ENCODE measurements at regions not wholly inside any gene's neighbourhood (a gene's known extent, or its start where the extent isn't known, plus 50 kb on each side); places are given as distances from the start of the nearest gene placed in this dataset.

DNA sequence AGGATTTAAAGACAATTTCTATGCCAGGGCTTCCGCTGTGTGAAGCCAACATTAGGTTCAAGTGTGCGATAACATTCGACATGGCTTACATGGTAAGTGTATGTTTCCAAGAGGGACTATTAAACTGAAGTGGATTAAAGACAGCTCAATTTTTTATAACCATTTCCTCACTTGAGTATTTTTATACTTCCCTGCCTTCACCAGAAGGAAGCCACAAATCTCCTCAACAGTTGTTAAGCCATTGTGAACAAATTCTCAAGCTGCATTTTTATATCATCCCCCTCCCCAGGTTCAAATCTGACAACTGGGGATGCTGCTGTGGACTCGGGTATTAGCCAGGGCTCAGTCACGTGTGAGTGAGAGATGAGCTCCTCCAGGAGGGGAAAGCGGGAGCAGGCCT is 116.3 kb downstream of the RHOU start:
- H3K9me3 ChIP-seq (ENCODE audit: insufficient read depth, low read depth, low read length) = peaks cover 7% of the 10 kb centered on the region
- no peaks in the 10 kb centered on the region for H3K27me3 ChIP-seq (ENCODE audit: insufficient read depth, low read length)
- H3K27ac ChIP-seq (ENCODE audit: low read length) = no peak overlapping the region
- H3K4me3 ChIP-seq (ENCODE audit: low read length) = no peak overlapping the region
- no peaks in the 10 kb centered on the region for H3K36me3 ChIP-seq (ENCODE audit: insufficient read depth, low read depth, low read length)
- H3K9ac ChIP-seq (ENCODE audit: low read depth, low read length) = no peak overlapping the region
- H3K4me1 ChIP-seq (ENCODE audit: insufficient read depth, low read length) = peaks cover 22% of the 10 kb centered on the region

DNA sequence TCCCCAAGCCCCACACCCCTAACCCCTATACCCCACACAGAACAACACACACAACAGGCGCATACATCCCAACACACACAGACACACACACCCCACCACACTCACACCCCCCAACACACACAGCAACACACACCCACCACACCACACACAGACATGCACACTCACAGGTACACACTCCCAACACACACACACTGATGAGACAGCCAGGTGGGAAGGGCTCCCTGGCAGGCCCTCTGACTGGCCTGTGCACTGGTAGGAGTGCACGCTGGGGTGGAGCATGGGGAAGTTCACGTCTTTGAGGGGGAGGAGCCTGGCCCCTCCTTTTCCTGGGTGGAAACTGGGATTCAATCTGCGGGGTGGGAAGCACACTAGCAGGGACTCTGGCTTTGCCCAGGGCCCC is 116.7 kb downstream of the RHOU start:
- no peak overlapping the region for H3K4me3 ChIP-seq (ENCODE audit: low read length)
- no peak overlapping the region for H3K9ac ChIP-seq (ENCODE audit: low read depth, low read length)
- no peaks in the 10 kb centered on the region for H3K27me3 ChIP-seq (ENCODE audit: insufficient read depth, low read length)
- H3K9me3 ChIP-seq (ENCODE audit: insufficient read depth, low read depth, low read length) = peaks cover 7% of the 10 kb centered on the region
- H3K36me3 ChIP-seq (ENCODE audit: insufficient read depth, low read depth, low read length) = no peaks in the 10 kb centered on the region
- peaks cover 22% of the 10 kb centered on the region for H3K4me1 ChIP-seq (ENCODE audit: insufficient read depth, low read length)
- no peak overlapping the region for H3K27ac ChIP-seq (ENCODE audit: low read length)

DNA sequence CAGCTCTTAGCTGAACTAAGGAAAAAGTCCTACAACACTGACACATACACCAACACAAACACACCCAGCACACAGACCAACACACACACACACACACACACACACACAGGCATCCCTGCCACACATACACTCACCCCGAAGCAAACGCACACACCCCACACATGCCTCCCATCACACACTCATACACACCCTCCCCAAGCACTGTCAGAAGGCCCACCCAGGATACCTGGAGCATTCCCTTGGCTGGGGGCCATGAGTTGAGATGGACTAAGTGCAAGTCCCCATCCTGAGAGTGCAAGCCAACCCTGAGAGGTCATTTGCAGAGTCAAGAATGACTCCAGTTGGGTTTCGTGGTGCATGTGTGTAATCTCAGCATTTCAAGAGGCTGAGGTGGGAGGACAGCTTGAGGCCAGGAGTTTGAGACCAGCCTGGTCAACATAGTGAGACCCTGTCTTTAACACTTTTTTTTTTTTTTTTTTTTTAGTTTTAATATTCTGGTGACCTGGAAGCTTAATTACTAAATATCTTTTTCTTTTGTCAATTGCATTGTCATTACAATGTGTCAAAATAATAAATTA is 117.3 kb downstream of the RHOU start:
- H3K27me3 ChIP-seq (ENCODE audit: insufficient read depth, low read length) = no peaks in the 10 kb centered on the region
- H3K27ac ChIP-seq (ENCODE audit: low read length) = no peak overlapping the region
- no peak overlapping the region for H3K9ac ChIP-seq (ENCODE audit: low read depth, low read length)
- no peak overlapping the region for H3K4me3 ChIP-seq (ENCODE audit: low read length)
- no peaks in the 10 kb centered on the region for H3K36me3 ChIP-seq (ENCODE audit: insufficient read depth, low read depth, low read length)
- peaks cover 7% of the 10 kb centered on the region for H3K9me3 ChIP-seq (ENCODE audit: insufficient read depth, low read depth, low read length)
- peaks cover 22% of the 10 kb centered on the region for H3K4me1 ChIP-seq (ENCODE audit: insufficient read depth, low read length)

DNA sequence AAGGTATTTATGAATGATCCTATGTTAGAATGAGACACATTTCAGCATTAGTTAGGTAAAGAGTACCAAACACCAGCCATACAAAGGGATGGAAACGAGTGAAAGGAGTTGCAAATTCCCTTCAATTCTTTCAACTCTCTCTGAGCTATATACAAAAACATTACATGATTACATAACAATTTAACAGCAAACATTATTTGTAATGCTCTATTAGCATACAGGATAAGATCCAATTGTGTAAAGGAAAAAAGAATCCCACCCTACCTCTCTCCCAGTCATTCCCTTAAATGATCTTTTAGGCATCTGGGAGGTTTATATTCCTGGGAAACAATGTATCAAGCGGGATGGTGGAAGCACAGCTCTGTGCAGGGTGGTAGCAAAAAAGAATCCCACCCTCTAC is 117.9 kb downstream of the RHOU start:
- Histone ChIP-seq H3K4me3 (ENCODE audit: low read length) (peak overlapping the region; percentile 34; the same call in 1 of the 2 replicates), H3K9me3 (ENCODE audit: insufficient read depth, low read depth, low read length) (peaks cover 7% of the 10 kb centered on the region), H3K9ac (ENCODE audit: low read depth, low read length) (0 out of 2 replicates have a peak overlapping the region, but pooled peaks have one; percentile 38), H3K27me3 (ENCODE audit: insufficient read depth, low read length) (no peaks in the 10 kb centered on the region), H3K4me1 (ENCODE audit: insufficient read depth, low read length) (peaks cover 22% of the 10 kb centered on the region), H3K36me3 (ENCODE audit: insufficient read depth, low read depth, low read length) (no peaks in the 10 kb centered on the region), H3K27ac (ENCODE audit: low read length) (peak overlapping the region; percentile 19)

DNA sequence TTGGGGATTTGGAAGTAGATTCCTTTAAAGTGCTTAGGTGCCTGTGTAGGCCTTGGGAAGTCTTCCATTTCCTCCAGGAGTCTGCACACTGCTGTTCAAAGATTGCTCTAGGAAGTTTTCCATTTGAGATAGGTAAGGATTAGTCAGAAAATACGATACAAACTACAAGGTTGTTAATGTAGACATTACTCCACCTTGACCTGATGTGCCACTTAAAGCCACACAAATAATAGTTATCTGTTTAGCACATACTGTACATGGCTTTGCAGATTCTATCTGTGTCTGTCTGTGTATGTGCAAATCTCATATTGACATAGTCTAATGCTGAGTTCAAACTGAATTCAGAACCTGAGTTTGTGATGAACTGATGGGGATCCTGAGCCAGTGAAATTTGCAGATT is 118.4 kb downstream of the RHOU start:
- Histone ChIP-seq H3K4me1 (ENCODE audit: insufficient read depth, low read length) (peaks cover 19% of the 10 kb centered on the region), H3K27ac (ENCODE audit: low read length) (peak overlapping the region; percentile 19), H3K9me3 (ENCODE audit: insufficient read depth, low read depth, low read length) (peaks cover 7% of the 10 kb centered on the region), H3K27me3 (ENCODE audit: insufficient read depth, low read length) (no peaks in the 10 kb centered on the region), H3K4me3 (ENCODE audit: low read length) (peak overlapping the region; percentile 34; the same call in 1 of the 2 replicates), H3K36me3 (ENCODE audit: insufficient read depth, low read depth, low read length) (no peaks in the 10 kb centered on the region), H3K9ac (ENCODE audit: low read depth, low read length) (0 out of 2 replicates have a peak overlapping the region, but pooled peaks have one; percentile 38)

DNA sequence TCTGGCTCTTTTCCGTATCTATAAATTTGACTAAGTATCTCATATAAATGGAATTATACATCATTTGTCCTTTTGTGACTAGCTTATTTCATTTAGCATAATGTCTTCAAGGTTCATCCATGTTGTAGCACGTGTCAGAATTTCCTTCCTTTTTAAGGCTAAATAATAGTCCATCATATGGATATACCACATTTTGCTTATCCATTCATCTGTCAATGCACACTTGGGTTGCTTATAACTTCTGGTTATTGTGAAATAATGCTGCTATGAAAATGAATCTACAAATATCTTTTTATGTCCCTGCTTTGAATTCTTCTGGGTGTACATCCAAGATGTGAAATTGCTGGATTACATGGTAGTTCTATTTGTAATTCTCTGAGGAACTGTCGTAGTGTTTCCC is 119.6 kb downstream of the RHOU start:
- peaks cover 12% of the 10 kb centered on the region for H3K4me1 ChIP-seq (ENCODE audit: insufficient read depth, low read length)
- peaks cover 7% of the 10 kb centered on the region for H3K9me3 ChIP-seq (ENCODE audit: insufficient read depth, low read depth, low read length)
- H3K4me3 ChIP-seq (ENCODE audit: low read length) = no peak overlapping the region
- H3K9ac ChIP-seq (ENCODE audit: low read depth, low read length) = no peak overlapping the region
- H3K36me3 ChIP-seq (ENCODE audit: insufficient read depth, low read depth, low read length) = no peaks in the 10 kb centered on the region
- H3K27me3 ChIP-seq (ENCODE audit: insufficient read depth, low read length) = no peaks in the 10 kb centered on the region
- H3K27ac ChIP-seq (ENCODE audit: low read length) = no peak overlapping the region

DNA sequence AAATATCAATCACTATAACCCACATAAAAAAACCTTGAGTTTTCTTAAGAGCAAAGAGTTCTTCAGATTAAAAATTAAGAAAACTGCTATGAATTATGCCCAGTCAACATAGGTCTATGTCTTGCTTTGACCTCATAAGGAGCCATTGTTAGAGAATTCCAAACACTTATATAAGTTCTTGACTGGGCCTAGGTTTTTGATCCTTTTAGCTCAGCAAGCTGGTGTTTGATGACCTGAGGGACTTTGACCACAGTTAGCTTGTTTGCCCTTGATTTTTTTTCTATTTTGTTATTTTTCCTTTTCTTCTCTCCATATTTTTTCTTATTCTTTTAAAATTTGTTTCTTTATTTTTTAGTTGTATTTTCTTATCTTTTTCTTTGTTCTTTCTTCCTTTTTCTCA is 122.3 kb downstream of the RHOU start:
- peaks cover 12% of the 10 kb centered on the region for H3K4me1 ChIP-seq (ENCODE audit: insufficient read depth, low read length)
- H3K36me3 ChIP-seq (ENCODE audit: insufficient read depth, low read depth, low read length) = no peaks in the 10 kb centered on the region
- H3K27ac ChIP-seq (ENCODE audit: low read length) = no peak overlapping the region
- H3K9me3 ChIP-seq (ENCODE audit: insufficient read depth, low read depth, low read length) = no peaks in the 10 kb centered on the region
- H3K4me3 ChIP-seq (ENCODE audit: low read length) = no peak overlapping the region
- H3K27me3 ChIP-seq (ENCODE audit: insufficient read depth, low read length) = no peaks in the 10 kb centered on the region
- H3K9ac ChIP-seq (ENCODE audit: low read depth, low read length) = no peak overlapping the region

DNA sequence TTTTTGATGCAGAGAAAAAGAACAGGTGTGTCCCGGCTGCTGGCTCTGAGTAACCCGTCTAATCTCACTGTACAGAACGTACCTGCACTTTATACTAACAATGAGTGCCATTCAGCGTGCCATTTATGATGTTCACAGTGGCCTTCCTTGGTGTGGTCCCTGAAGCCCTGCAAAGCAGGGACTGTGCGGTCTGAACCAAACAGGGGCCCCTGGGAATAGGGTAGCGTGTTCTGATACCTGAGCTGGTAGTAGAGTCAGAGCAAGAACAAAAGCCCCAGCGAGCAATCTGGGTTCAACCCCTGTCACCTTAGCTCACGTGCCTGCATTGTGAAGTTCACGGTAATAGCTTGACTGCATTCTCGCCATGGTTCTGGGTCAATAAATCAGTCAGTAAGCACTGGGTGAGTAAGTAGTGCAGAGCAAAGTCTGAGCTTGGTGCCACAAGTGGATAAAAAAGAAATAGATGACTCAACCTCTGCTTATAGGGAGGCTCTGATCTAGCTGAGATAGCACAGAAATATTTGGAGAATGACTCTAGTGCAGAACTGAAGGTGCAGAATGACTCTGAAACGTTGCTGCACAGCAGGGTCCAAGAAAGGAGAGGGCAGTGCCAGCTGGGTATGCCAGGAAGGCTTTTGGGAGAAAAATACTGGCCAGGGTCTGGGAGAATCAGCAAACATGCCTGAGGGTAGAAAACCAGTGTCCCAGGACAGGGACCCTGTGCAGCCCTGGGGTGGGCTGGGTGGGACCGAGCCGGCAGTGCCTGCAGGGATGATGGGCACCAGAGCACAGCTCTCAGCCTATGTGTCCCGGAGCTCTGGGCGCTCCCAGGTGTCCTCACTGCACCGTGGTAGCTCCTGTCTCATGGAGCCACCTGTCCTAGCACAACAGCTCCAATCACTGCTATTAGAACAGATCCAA is 125.9 kb downstream of the RHOU start:
- Histone ChIP-seq H3K4me3 (ENCODE audit: low read length) (no peak overlapping the region), H3K27me3 (ENCODE audit: insufficient read depth, low read length) (no peaks in the 10 kb centered on the region), H3K9ac (ENCODE audit: low read depth, low read length) (no peak overlapping the region), H3K36me3 (ENCODE audit: insufficient read depth, low read depth, low read length) (no peaks in the 10 kb centered on the region), H3K4me1 (ENCODE audit: insufficient read depth, low read length) (peaks cover 20% of the 10 kb centered on the region), H3K9me3 (ENCODE audit: insufficient read depth, low read depth, low read length) (no peaks in the 10 kb centered on the region), H3K27ac (ENCODE audit: low read length) (no peak overlapping the region)

DNA sequence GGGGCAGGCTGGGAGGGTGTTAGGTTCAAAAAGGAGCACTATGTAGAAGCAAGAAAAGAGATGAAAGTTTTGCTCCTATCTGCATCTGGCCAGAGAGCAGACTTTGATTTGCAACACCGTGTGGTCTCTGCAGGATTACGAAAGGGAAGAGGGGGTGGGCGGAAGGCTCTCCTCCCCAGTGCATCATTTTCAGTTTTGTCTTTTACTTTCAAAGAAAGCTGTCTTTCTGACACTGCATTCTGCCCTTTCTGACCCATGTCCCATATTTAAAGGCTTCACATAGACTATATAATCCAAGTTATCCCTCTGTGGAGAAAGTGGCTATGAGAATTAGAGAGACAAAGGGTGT is 126.5 kb downstream of the RHOU start:
- no peaks in the 10 kb centered on the region for H3K27me3 ChIP-seq (ENCODE audit: insufficient read depth, low read length)
- no peak overlapping the region for H3K27ac ChIP-seq (ENCODE audit: low read length)
- H3K4me1 ChIP-seq (ENCODE audit: insufficient read depth, low read length) = peaks cover 23% of the 10 kb centered on the region
- H3K4me3 ChIP-seq (ENCODE audit: low read length) = no peak overlapping the region
- no peaks in the 10 kb centered on the region for H3K36me3 ChIP-seq (ENCODE audit: insufficient read depth, low read depth, low read length)
- H3K9me3 ChIP-seq (ENCODE audit: insufficient read depth, low read depth, low read length) = no peaks in the 10 kb centered on the region
- H3K9ac ChIP-seq (ENCODE audit: low read depth, low read length) = no peak overlapping the region

DNA sequence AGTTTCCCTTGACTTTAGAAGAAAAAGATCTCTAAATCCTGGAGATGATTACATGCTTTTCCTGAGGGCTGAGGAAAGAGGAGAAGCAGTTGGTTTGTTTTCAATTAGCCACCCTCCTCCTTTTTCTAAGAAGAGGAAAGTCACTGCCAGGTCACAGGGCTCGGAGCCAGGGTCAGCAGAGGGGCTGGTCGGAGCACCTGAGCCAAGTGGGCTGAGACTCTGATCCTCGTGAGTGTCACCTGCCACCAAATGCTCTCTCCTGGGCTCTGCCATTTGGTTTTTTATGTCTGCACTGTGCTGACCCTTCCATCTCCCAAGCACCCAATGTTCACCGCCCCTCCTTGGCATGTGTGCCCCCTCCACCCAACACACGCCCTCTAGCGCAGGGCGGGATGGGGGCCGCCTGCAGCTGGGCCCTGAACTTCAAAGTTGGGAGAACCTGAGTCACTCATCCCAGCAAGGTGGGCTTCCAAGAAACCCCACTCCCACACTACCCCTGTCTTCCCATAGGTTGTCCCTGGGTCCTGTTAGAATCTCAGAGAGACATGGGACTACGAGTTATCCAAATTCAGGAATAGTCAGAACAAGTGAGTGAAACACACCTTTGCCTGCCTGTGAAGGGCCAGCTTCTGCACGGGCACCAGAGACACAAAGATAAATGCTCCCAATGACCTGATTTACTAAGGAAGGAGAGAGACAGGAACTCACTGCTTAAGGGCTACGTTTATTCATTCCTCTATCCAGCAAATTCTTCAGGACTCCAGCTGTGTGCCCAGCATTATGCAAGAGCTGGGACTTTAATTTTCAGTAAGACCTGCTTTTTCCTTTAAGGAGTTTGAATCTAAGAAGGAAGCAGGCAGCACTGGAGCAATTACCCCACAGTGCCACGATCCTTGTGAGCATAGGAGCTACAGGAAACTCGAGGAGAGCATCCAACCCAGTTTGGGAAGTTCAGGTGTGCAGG is 127.5 kb downstream of the RHOU start:
- H3K27me3 ChIP-seq (ENCODE audit: insufficient read depth, low read length) = no peaks in the 10 kb centered on the region
- H3K4me3 ChIP-seq (ENCODE audit: low read length) = no peak overlapping the region
- no peak overlapping the region for H3K27ac ChIP-seq (ENCODE audit: low read length)
- no peaks in the 10 kb centered on the region for H3K36me3 ChIP-seq (ENCODE audit: insufficient read depth, low read depth, low read length)
- H3K9me3 ChIP-seq (ENCODE audit: insufficient read depth, low read depth, low read length) = no peaks in the 10 kb centered on the region
- H3K4me1 ChIP-seq (ENCODE audit: insufficient read depth, low read length) = peaks cover 30% of the 10 kb centered on the region
- no peak overlapping the region for H3K9ac ChIP-seq (ENCODE audit: low read depth, low read length)

DNA sequence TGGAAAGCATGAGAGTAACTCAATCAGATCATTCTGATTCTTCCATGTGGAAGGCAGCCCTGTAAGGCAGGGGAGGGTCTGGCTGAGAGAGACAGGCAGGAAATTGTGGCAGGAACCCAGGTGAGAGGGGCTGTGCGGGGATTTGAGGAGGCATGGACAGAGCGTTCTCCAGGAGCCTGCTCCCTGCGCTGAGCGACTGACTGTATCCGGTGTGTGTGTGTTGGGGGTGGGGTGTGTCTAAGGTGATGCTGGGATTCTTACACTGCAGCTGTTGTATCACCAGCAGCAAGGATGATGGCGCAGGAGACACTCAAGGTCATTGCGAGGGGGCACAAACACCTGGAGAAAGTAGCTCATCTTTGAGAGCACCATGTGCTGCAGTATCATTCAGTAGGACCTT is 128.5 kb downstream of the RHOU start:
- peaks cover 30% of the 10 kb centered on the region for H3K4me1 ChIP-seq (ENCODE audit: insufficient read depth, low read length)
- no peaks in the 10 kb centered on the region for H3K9me3 ChIP-seq (ENCODE audit: insufficient read depth, low read depth, low read length)
- H3K27me3 ChIP-seq (ENCODE audit: insufficient read depth, low read length) = no peaks in the 10 kb centered on the region
- H3K27ac ChIP-seq (ENCODE audit: low read length) = no peak overlapping the region
- no peak overlapping the region for H3K4me3 ChIP-seq (ENCODE audit: low read length)
- no peak overlapping the region for H3K9ac ChIP-seq (ENCODE audit: low read depth, low read length)
- H3K36me3 ChIP-seq (ENCODE audit: insufficient read depth, low read depth, low read length) = no peaks in the 10 kb centered on the region
